GM12872 (cell line): ENCODE measurements at regions not wholly inside any gene's neighbourhood (a gene's known extent, or its start where the extent isn't known, plus 50 kb on each side); places are given as distances from the start of the nearest gene placed in this dataset.

ENCODE experiments used
- TF ChIP-seq, protein P1 (sequence below): IDR thresholded peaks from 3 replicates; pipeline ENCODE4 v1.5.1; 2011; ENCODE audit warnings: low read depth, mild to moderate bottlenecking, low read length, moderate library complexity; ENCODE audit not compliant: insufficient read depth

DNA sequence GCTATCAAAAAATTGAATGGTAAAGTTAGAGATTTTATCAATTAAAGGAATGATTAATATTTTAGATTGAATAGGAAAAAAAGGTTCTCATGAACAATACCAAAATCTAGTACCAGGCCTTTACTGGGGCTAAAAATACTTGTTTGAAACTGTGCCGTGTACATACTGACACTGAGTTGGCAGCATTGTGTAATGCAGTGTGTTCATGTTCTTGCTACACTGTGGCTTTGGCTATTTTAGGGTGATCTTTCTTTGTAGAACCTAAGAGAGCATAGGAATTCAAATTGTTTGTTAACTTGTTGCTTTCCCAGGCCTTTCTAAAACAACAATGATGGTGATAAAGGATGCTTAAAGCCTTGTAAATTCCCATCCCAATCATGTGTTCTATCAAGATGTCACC is 80.9 kb downstream of the KIF4B start:
- TF ChIP-seq, protein P1, sequence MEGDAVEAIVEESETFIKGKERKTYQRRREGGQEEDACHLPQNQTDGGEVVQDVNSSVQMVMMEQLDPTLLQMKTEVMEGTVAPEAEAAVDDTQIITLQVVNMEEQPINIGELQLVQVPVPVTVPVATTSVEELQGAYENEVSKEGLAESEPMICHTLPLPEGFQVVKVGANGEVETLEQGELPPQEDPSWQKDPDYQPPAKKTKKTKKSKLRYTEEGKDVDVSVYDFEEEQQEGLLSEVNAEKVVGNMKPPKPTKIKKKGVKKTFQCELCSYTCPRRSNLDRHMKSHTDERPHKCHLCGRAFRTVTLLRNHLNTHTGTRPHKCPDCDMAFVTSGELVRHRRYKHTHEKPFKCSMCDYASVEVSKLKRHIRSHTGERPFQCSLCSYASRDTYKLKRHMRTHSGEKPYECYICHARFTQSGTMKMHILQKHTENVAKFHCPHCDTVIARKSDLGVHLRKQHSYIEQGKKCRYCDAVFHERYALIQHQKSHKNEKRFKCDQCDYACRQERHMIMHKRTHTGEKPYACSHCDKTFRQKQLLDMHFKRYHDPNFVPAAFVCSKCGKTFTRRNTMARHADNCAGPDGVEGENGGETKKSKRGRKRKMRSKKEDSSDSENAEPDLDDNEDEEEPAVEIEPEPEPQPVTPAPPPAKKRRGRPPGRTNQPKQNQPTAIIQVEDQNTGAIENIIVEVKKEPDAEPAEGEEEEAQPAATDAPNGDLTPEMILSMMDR: no peak

- TF ChIP-seq, protein P1: no peak
Observed at GRCh38 chr5:155097995-155098394, 84.4 kb downstream of the KIF4B start.

DNA sequence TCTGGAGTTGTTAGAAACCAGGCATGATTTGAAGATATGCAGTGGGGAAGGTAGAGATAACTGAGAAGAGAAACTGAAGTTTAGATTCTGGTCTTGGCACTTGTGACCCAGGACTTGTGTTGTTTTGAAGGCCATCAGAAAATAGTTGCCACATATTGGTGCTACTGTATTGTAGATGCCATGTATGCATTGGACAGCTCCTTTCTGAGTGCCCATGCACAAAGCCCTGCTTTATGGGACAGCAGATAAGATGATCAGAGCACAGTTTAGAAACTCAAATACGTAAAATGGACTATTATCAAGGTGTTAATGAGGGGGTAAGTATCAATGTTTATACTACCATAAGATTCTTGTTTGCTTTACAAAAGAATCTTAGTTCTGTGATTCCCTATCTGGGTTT is 84.9 kb downstream of the KIF4B start:
- TF ChIP-seq, protein P1: no peak

DNA sequence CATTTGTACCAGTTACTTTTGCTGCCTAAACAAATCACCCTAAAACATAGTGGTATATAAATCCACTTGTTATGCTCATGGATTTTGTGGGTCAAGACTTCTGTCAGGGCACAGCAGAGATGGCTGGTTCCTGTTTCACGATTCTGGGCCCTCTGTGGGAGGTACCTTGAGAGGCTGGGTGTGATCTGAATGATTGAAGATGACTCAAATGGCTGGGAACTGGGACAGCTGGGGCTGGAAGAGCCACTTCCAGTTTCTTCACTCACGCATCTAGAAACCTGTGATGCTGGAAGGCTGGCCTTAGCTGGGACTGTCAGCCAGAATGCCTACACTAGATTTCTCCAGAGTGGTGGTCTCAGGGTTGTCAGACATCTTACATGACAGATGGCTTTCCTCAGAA is 88.1 kb downstream of the KIF4B start:
- TF ChIP-seq, protein P1: no peak

DNA sequence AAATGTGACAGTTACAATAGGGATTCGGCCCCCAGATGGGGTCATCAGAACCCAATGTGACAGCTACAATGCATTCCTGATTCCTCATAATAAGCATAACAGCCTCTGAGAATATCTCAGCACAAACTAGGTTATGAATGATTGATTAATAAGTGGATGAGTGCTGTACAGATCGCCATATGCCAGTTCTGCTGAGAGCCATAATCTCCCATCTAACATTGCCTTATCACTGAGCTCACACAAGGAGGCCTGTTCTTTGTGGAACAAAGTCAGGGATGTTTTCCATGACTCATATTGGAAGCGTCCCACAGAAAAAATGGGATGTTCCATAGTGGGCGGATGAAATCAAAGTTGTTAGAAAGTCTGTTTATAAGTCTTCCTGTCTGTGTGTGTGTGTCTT is 89.6 kb downstream of the KIF4B start:
- TF ChIP-seq, protein P1: no peak

DNA sequence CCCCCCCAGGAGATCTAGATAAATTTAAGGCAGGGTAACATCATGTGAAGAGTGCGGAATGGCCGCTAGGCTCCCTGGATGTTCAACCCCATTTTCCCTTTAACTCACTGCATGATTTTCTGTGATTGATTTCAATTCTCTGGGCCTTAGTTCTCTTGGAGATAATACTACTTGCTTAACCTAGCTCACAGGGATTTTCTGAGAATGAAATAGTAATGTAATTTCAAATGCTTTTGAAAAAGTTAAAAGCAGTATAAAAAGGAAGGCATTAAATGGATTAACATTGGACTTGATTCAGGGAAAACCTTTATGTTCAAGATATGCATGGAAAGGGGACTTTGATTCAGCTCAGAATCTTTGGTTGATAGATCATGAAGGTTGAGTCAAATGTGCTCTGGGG is 90.9 kb downstream of the KIF4B start:
- TF ChIP-seq, protein P1: no peak

- TF ChIP-seq, protein P1: no peak
Observed at GRCh38 chr5:155106221-155106620, 92.7 kb downstream of the KIF4B start.

DNA sequence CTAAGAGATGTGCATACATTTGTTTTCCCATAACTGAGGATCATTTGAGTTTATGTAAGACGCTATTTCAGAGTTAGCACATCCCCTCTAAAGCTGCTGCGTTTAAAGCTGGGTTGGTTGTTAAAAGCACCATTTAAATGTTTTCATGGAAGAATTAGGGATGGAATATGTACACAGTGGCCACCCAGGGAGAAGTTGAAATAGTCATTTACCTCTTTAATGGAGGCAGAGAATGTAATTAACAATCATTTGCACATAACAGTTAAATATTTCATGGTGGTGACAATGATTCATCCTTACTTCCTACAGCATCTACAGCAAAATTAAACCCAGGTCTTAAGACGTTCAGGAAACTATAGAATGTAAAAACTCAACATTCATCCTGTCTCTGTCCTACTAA is 100.3 kb downstream of the KIF4B start:
- TF ChIP-seq, protein P1: no peak
